B cell (primary cell): ENCODE measurements at regions not wholly inside any gene's neighbourhood (a gene's known extent, or its start where the extent isn't known, plus 50 kb on each side); places are given as distances from the start of the nearest gene placed in this dataset.

Experiments
- ATAC-seq: fragments of 200-7000 bp; cut with Tn5 transposase; one replicate; pipeline ENCODE4 v1.10.0; 2021; ENCODE audit warnings: low read depth, mild to moderate bottlenecking, moderate number of reproducible peaks, moderate library complexity
- CTCF ChIA-PET: fragments of 350-600 bp; sonication (Branson Sonifier 250); formaldehyde crosslinking; loops from one replicate; lab custom pipeline; 2021; ENCODE audit warnings: antibody characterized with exemption, inconsistent platforms; lab: Charles Lee
- POLR2A ChIA-PET: fragments of 350-600 bp; sonication (Branson Sonifier 250); formaldehyde crosslinking; loops from one replicate; lab custom pipeline; 2021; ENCODE audit warnings: antibody characterized with exemption; lab: Charles Lee
- DNase-seq: peaks from one replicate; pipeline ENCODE4 v3.0.0; 2013
- H2AFZ ChIP-seq: 2 replicates; pipeline ENCODE4 v1.6.1; 2012; ENCODE audit warnings: mild to moderate bottlenecking, low read depth, low read length; ENCODE audit not compliant: insufficient read depth, poor library complexity, severe bottlenecking
- H3K27ac ChIP-seq, 2 donors: 1 replicate in 1 of 2; 2 replicates in 1 of 2; pipeline ENCODE4 v1.5.1; 2012 to 2013; ENCODE audit warnings: low read length in 2 of 2, mild to moderate bottlenecking in 2 of 2, moderate library complexity in 1 of 2
- H3K27me3 ChIP-seq, 4 experiments: fragments of 200-600 bp in 1 of 4; sonication (generic) in 1 of 4; replicated peaks in 1 of 4; 1 replicate in 2 of 4; 2 replicates in 2 of 4; pipeline versions ENCODE4 v1.6.1 to v1.7.0; 2013 to 2016; ENCODE audit warnings: low read length in 3 of 4, mild to moderate bottlenecking in 2 of 4, mixed read lengths in 1 of 4, moderate library complexity in 1 of 4; ENCODE audit not compliant: insufficient read depth in 4 of 4, control insufficient read depth in 3 of 4; ENCODE audit errors: control extremely low read depth in 1 of 4
- H3K36me3 ChIP-seq, 2 experiments: replicated peaks in 1 of 2; 1 replicate in 1 of 2; 2 replicates in 1 of 2; pipeline versions ENCODE4 v1.6.1 to v1.7.1; 2013; ENCODE audit warnings: low read length in 1 of 2; ENCODE audit not compliant: insufficient read depth in 2 of 2, control insufficient read depth in 1 of 2; ENCODE audit errors: control extremely low read depth in 1 of 2, extremely low read depth in 1 of 2
- H3K4me1 ChIP-seq, 2 donors: fragments of 200-600 bp in 1 of 2; sonication (generic) in 1 of 2; 1 replicate in 1 of 2; 2 replicates in 1 of 2; pipeline versions ENCODE4 v1.5.1 to v1.6.1; 2013 to 2017; ENCODE audit warnings: low read length in 2 of 2; ENCODE audit not compliant: control insufficient read depth in 2 of 2, insufficient read depth in 2 of 2
- H3K4me2 ChIP-seq: replicated peaks from 2 replicates; pipeline ENCODE3; 2012; ENCODE audit warnings: mild to moderate bottlenecking, low read depth, low read length; ENCODE audit not compliant: poor library complexity, severe bottlenecking
- H3K4me3 ChIP-seq, 5 experiments: fragments of 200-600 bp in 1 of 5; sonication (generic) in 1 of 5; 1 replicate in 3 of 5; 2 replicates in 2 of 5; pipeline versions ENCODE4 v1.5.1 to v1.7.0; 2011 to 2016; ENCODE audit warnings: low read length in 4 of 5, mild to moderate bottlenecking in 4 of 5, low read depth in 2 of 5, control low read depth in 1 of 5, moderate library complexity in 1 of 5; ENCODE audit not compliant: insufficient read depth in 1 of 5; ENCODE audit errors: control extremely low read depth in 1 of 5, extremely low read depth in 1 of 5
- H3K79me2 ChIP-seq: fragments of 200-600 bp; sonication (generic); one replicate; pipeline ENCODE4 v1.6.0; 2016; ENCODE audit warnings: low read length; ENCODE audit not compliant: control insufficient read depth, insufficient read depth
- H3K9ac ChIP-seq: fragments of 200-600 bp; sonication (generic); 2 replicates; pipeline ENCODE4 v1.6.1; 2017; ENCODE audit warnings: mild to moderate bottlenecking, low read length, moderate library complexity
- H3K9me3 ChIP-seq, 3 donors: one replicate each; pipeline versions ENCODE4 v1.6.1 to v1.7.1; 2013; ENCODE audit warnings: low read length in 2 of 3; ENCODE audit not compliant: control insufficient read depth in 2 of 3, insufficient read depth in 1 of 3; ENCODE audit errors: control extremely low read depth in 1 of 3
- H4K20me1 ChIP-seq: 2 replicates; pipeline ENCODE4 v1.6.0; 2012; ENCODE audit warnings: mild to moderate bottlenecking, low read length; ENCODE audit not compliant: insufficient read depth, control insufficient read depth, poor library complexity, severe bottlenecking
- H3K27ac Mint-ChIP-seq: one replicate; pipeline ENCODE4 v1.8.0; 2021; ENCODE audit warnings: mixed read lengths
- H3K27me3 Mint-ChIP-seq: one replicate; pipeline ENCODE4 v1.8.0; 2021; ENCODE audit warnings: mixed read lengths
- H3K4me1 Mint-ChIP-seq: one replicate; pipeline ENCODE4 v1.8.0; 2021; ENCODE audit warnings: mixed read lengths
- H3K4me3 Mint-ChIP-seq: one replicate; pipeline ENCODE4 v1.8.0; 2021; ENCODE audit warnings: mixed read lengths
- H3K9me3 Mint-ChIP-seq: one replicate; pipeline ENCODE4 v1.8.0; 2022; ENCODE audit warnings: mixed read lengths; ENCODE audit not compliant: insufficient read depth
- CTCF ChIP-seq: fragments of 200-600 bp; IDR thresholded peaks from one replicate; pipeline ENCODE4 v1.8.0; 2022; ENCODE audit warnings: antibody characterized with exemption, mild to moderate bottlenecking
- EZH2 ChIP-seq: IDR thresholded peaks from 2 replicates; pipeline ENCODE4 v1.6.1; 2012; ENCODE audit warnings: borderline replicate concordance, low read depth, mild to moderate bottlenecking, moderate library complexity, low read length; ENCODE audit not compliant: insufficient read depth, poor library complexity, severe bottlenecking
- WGBS: methylation state at CpG from one replicate; pipeline ENCODE4 v1.1.5; 2013; ENCODE audit warnings: missing lambda C conversion rate; ENCODE audit not compliant: insufficient coverage; 5-methylcytosine and 5-hydroxymethylcytosine counted together
- intact Hi-C: fragments of 100-400 bp; cut with micrococcal nuclease; formaldehyde crosslinking; loops from one replicate; pipeline ENCODE4 v1.10.0; 2022

GRCh38 chr1:59013276-59013927 lies 229.6 kb upstream of the JUN start:
- Histone ChIP-seq H3K27ac (peak overlapping the region; percentile 65 to 82), H3K4me3 (peak overlapping the region in 3 of 5 experiments; percentile 24 to 45 (median 45)), H3K4me1 (peaks cover 44 to 64% of the 10 kb centered on the region in 2 donors), H3K9me3 (no peaks in the 10 kb centered on the region), H3K9ac (peak overlapping the region; percentile 47), H4K20me1 (no peaks in the 10 kb centered on the region), H3K27me3 (no peaks in the 10 kb centered on the region), H3K36me3 (no peaks in the 10 kb centered on the region), H3K79me2 (no peaks in the 10 kb centered on the region), H3K4me2 (peak overlapping the region; percentile 70), H2AFZ (peak overlapping the region; percentile 59)
- H3K4me1 Mint-ChIP-seq, result peaks cover 68% of the 10 kb centered on the region
- POLR2A ChIA-PET, result interaction anchor here (1.0 to 1.6 kb wide), 3 partner anchors 13 to 103 kb away, joined by 3 to 5 read pairs (median 4); no protein-coding TSS in a partner anchor
- peak overlapping the region; percentile 92 for H3K27ac Mint-ChIP-seq
- DNase-seq (peak; percentile 62), ATAC-seq (peak; percentile 64)
- 36% methylated on average over 13 of the region's 16 CpGs for WGBS
- peak overlapping the region; percentile 81 for H3K4me3 Mint-ChIP-seq
- intact Hi-C loops, result loop anchor here (2.0 to 5.0 kb wide), 5 partner anchors 13 to 684 kb away; no protein-coding TSS in a partner anchor
- no peaks in the 10 kb centered on the region for H3K9me3 Mint-ChIP-seq
- TF ChIP-seq EZH2, result no peak
- no peak for TF ChIP-seq CTCF
- no peaks in the 10 kb centered on the region for H3K27me3 Mint-ChIP-seq
- CTCF ChIA-PET, result interaction anchor here (0.9 to 2.0 kb wide), 7 partner anchors 10 to 746 kb away, joined by 3 to 8 read pairs (median 4); no protein-coding TSS in a partner anchor

GRCh38 chr1:59013928-59014279 lies 230.1 kb upstream of the JUN start:
- Histone ChIP-seq H3K4me2 (peak overlapping the region; percentile 70), H2AFZ (peak overlapping the region; percentile 59), H3K27me3 (no peaks in the 10 kb centered on the region), H3K36me3 (no peaks in the 10 kb centered on the region), H3K27ac (peak overlapping the region; percentile 65 to 82), H3K4me1 (peaks cover 39 to 59% of the 10 kb centered on the region in 2 donors), H3K79me2 (no peaks in the 10 kb centered on the region), H4K20me1 (no peaks in the 10 kb centered on the region), H3K9me3 (no peaks in the 10 kb centered on the region), H3K9ac (peak overlapping the region; percentile 47), H3K4me3 (peak overlapping the region in 1 of 5 experiments; percentile 45)
- no CpG with 5 or more reads among the region's 3 CpGs for WGBS
- no peaks in the 10 kb centered on the region for H3K27me3 Mint-ChIP-seq
- intact Hi-C loops, result loop anchor here (2.0 to 5.0 kb wide), 5 partner anchors 13 to 683 kb away; no protein-coding TSS in a partner anchor
- ChIA-PET POLR2A (interaction anchor here (1.6 kb wide), 1 partner anchor 103 kb away, joined by 3 read pairs; no protein-coding TSS in a partner anchor), CTCF (interaction anchor here (1.0 to 2.0 kb wide), 5 partner anchors 45 to 232 kb away, joined by 3 to 8 read pairs (median 4); no protein-coding TSS in a partner anchor)
- H3K9me3 Mint-ChIP-seq, result no peaks in the 10 kb centered on the region
- peak overlapping the region; percentile 81 for H3K4me3 Mint-ChIP-seq
- no peak for TF ChIP-seq EZH2
- TF ChIP-seq CTCF, result no peak
- H3K4me1 Mint-ChIP-seq, result peaks cover 63% of the 10 kb centered on the region
- peak overlapping the region; percentile 92 for H3K27ac Mint-ChIP-seq
- ATAC-seq (no peak), DNase-seq (no peak)
